ENCODE measurements at regions not wholly inside any gene's neighbourhood (a gene's known extent, or its start where the extent isn't known, plus 50 kb on each side); places are given as distances from the start of the nearest gene placed in this dataset.

- Histone ChIP-seq H3K4me1 (ENCODE audit: control insufficient read depth, insufficient read depth, low read length) (no peaks in the 10 kb centered on the region), H3K27ac (ENCODE audit: extremely low read depth, low read depth, low read length) (no peak overlapping the region), H3K4me3 (ENCODE audit: low read depth, low read length) (no peak overlapping the region), H3K9me3 (ENCODE audit: control insufficient read depth, insufficient read depth, low read depth, low read length) (no peaks in the 10 kb centered on the region), H3K36me3 (ENCODE audit: control insufficient read depth in 2 of 2, insufficient read depth in 1 of 2, low read length in 2 of 2) (no peaks in the 10 kb centered on the region)
- CTCF ChIA-PET: interaction anchor here (0.7 kb wide), 1 partner anchor 1350 kb away, joined by 3 read pairs; no protein-coding TSS in a partner anchor
- POLR2A ChIA-PET: no interaction called here
- TF ChIP-seq ZNF433 (tag by site-specific recombination; IDR thresholded peaks at IDR 0.05; ENCODE audit: low read depth) (no peak), ZSCAN5A (tag by site-specific recombination; IDR thresholded peaks at IDR 0.05) (no peak), ZNF776 (tag by site-specific recombination; IDR thresholded peaks at IDR 0.05; ENCODE audit: borderline replicate concordance) (no peak), ZNF830 (tag by site-specific recombination; IDR thresholded peaks at IDR 0.05; ENCODE audit: low read depth) (no peak), ZFP37 (tag by site-specific recombination; IDR thresholded peaks at IDR 0.05) (no peak), ZFHX2 (tag by site-specific recombination; conservative IDR thresholded peaks at IDR 0.05) (no peak), ZNF157 (tag by site-specific recombination; IDR thresholded peaks at IDR 0.05) (no peak), ZNF544 (tag by site-specific recombination; IDR thresholded peaks at IDR 0.05) (no peak), ZNF175 (tag by site-specific recombination; IDR thresholded peaks at IDR 0.05) (no peak), ZNF398 (tag by site-specific recombination; IDR thresholded peaks at IDR 0.05) (no peak), ZSCAN18 (tag by site-specific recombination; IDR thresholded peaks at IDR 0.05) (no peak), ZSCAN16 (tag by site-specific recombination; IDR thresholded peaks at IDR 0.05) (no peak)
- TF ChIP-seq, protein P1, sequence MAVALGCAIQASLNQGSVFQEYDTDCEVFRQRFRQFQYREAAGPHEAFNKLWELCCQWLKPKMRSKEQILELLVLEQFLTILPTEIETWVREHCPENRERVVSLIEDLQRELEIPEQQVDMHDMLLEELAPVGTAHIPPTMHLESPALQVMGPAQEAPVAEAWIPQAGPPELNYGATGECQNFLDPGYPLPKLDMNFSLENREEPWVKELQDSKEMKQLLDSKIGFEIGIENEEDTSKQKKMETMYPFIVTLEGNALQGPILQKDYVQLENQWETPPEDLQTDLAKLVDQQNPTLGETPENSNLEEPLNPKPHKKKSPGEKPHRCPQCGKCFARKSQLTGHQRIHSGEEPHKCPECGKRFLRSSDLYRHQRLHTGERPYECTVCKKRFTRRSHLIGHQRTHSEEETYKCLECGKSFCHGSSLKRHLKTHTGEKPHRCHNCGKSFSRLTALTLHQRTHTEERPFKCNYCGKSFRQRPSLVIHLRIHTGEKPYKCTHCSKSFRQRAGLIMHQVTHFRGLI (tag by site-specific recombination; IDR thresholded peaks at IDR 0.05): no peak
Observed at GRCh38 chr13:80921541-80921940, 580.6 kb upstream of the SPRY2 start.

DNA sequence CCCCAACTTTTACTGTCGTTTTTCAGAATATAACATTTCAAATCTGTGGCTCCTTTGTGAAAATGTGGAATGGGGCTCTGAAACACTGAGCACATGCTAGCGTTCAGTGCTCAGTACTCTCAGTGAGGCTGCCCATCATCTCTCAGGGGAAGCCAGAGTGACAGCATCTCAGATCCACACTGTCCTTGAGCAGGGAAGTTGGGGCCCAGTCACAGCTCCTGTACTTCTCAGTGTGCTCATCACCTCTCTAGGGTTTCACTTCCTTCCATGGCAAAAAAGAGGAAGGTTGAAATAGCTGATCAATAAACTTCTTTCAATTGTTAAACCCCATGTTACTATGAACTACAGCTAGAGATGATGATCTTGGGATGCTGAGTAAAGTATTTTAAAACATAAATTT is 565.9 kb upstream of the SPRY2 start:
- Histone ChIP-seq H3K4me3 (ENCODE audit: low read depth, low read length) (no peak overlapping the region), H3K9me3 (ENCODE audit: control insufficient read depth, insufficient read depth, low read depth, low read length) (no peaks in the 10 kb centered on the region), H3K4me1 (ENCODE audit: control insufficient read depth, insufficient read depth, low read length) (no peaks in the 10 kb centered on the region), H3K27ac (ENCODE audit: extremely low read depth, low read depth, low read length) (no peak overlapping the region), H3K36me3 (ENCODE audit: control insufficient read depth in 2 of 2, insufficient read depth in 1 of 2, low read length in 2 of 2) (no peaks in the 10 kb centered on the region)
- TF ChIP-seq ZNF580 (tag by site-specific recombination; IDR thresholded peaks at IDR 0.05) (no peak), ZNF302 (tag by site-specific recombination; IDR thresholded peaks at IDR 0.05; ENCODE audit: low read depth) (no peak), ZNF473 (tag by site-specific recombination; IDR thresholded peaks at IDR 0.05) (no peak), ZNF549 (tag by site-specific recombination; IDR thresholded peaks at IDR 0.05) (no peak)
- TF ChIP-seq, protein P2, sequence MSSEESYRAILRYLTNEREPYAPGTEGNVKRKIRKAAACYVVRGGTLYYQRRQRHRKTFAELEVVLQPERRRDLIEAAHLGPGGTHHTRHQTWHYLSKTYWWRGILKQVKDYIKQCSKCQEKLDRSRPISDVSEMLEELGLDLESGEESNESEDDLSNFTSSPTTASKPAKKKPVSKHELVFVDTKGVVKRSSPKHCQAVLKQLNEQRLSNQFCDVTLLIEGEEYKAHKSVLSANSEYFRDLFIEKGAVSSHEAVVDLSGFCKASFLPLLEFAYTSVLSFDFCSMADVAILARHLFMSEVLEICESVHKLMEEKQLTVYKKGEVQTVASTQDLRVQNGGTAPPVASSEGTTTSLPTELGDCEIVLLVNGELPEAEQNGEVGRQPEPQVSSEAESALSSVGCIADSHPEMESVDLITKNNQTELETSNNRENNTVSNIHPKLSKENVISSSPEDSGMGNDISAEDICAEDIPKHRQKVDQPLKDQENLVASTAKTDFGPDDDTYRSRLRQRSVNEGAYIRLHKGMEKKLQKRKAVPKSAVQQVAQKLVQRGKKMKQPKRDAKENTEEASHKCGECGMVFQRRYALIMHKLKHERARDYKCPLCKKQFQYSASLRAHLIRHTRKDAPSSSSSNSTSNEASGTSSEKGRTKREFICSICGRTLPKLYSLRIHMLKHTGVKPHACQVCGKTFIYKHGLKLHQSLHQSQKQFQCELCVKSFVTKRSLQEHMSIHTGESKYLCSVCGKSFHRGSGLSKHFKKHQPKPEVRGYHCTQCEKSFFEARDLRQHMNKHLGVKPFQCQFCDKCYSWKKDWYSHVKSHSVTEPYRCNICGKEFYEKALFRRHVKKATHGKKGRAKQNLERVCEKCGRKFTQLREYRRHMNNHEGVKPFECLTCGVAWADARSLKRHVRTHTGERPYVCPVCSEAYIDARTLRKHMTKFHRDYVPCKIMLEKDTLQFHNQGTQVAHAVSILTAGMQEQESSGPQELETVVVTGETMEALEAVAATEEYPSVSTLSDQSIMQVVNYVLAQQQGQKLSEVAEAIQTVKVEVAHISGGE (tag by site-specific recombination; conservative IDR thresholded peaks at IDR 0.05; ENCODE audit: low read depth): no peak
- TF ChIP-seq, protein P3, sequence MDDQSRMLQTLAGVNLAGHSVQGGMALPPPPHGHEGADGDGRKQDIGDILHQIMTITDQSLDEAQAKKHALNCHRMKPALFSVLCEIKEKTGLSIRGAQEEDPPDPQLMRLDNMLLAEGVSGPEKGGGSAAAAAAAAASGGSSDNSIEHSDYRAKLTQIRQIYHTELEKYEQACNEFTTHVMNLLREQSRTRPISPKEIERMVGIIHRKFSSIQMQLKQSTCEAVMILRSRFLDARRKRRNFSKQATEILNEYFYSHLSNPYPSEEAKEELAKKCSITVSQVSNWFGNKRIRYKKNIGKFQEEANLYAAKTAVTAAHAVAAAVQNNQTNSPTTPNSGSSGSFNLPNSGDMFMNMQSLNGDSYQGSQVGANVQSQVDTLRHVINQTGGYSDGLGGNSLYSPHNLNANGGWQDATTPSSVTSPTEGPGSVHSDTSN (CRISPR knock-in tag; IDR thresholded peaks at IDR 0.05): no peak
- CTCF ChIA-PET: no interaction called here
- POLR2A ChIA-PET: no interaction called here
